ENCODE measurements at regions not wholly inside any gene's neighbourhood (a gene's known extent, or its start where the extent isn't known, plus 50 kb on each side); places are given as distances from the start of the nearest gene placed in this dataset.

- TF ChIP-seq, protein P1, sequence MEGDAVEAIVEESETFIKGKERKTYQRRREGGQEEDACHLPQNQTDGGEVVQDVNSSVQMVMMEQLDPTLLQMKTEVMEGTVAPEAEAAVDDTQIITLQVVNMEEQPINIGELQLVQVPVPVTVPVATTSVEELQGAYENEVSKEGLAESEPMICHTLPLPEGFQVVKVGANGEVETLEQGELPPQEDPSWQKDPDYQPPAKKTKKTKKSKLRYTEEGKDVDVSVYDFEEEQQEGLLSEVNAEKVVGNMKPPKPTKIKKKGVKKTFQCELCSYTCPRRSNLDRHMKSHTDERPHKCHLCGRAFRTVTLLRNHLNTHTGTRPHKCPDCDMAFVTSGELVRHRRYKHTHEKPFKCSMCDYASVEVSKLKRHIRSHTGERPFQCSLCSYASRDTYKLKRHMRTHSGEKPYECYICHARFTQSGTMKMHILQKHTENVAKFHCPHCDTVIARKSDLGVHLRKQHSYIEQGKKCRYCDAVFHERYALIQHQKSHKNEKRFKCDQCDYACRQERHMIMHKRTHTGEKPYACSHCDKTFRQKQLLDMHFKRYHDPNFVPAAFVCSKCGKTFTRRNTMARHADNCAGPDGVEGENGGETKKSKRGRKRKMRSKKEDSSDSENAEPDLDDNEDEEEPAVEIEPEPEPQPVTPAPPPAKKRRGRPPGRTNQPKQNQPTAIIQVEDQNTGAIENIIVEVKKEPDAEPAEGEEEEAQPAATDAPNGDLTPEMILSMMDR (IDR thresholded peaks at IDR 0.05) = no peak
- no peak for TF ChIP-seq POLR2A (IDR thresholded peaks at IDR 0.05)
These were observed 2272.8 kb downstream of the TP53TG3F start for GRCh38 chr16:35732046-35732810.

Data from adrenal gland (tissue), 5 donors.